H1 (cell line): ENCODE measurements at regions not wholly inside any gene's neighbourhood (a gene's known extent, or its start where the extent isn't known, plus 50 kb on each side); places are given as distances from the start of the nearest gene placed in this dataset.

ENCODE experiments used
- CTCF ChIP-seq, 3 experiments: IDR thresholded peaks; 1 replicate in 2 of 3; 2 replicates in 1 of 3; pipeline versions ENCODE4 v1.5.1 to v1.6.1; 2011; ENCODE audit warnings: low read length in 3 of 3, mild to moderate bottlenecking in 3 of 3, inconsistent platforms in 2 of 3, low read depth in 1 of 3, moderate library complexity in 1 of 3; ENCODE audit not compliant: insufficient read depth in 1 of 3; ENCODE audit errors: control extremely low read depth in 1 of 3
- EZH2 ChIP-seq: fragments of 200-600 bp; sonication (generic); IDR thresholded peaks from 2 replicates; pipeline ENCODE4 v1.7.1; 2012; ENCODE audit warnings: low read depth, mild to moderate bottlenecking, moderate library complexity, low read length, inconsistent platforms; ENCODE audit not compliant: severe bottlenecking
- RNF2 ChIP-seq: fragments of 200-900, 300-1000 bp; sonication (generic); IDR thresholded peaks from 2 replicates; pipeline ENCODE4 v1.7.1; 2016; ENCODE audit warnings: borderline replicate concordance, low read depth, mild to moderate bottlenecking, antibody characterized with exemption, low read length; ENCODE audit not compliant: poor library complexity, severe bottlenecking; ENCODE audit errors: missing control alignments
- RXRA ChIP-seq: IDR thresholded peaks from 2 replicates; pipeline ENCODE4 v1.6.1; 2011; ENCODE audit warnings: low read depth, mild to moderate bottlenecking, low read length, moderate library complexity; ENCODE audit not compliant: insufficient read depth
- ZNF274 ChIP-seq: IDR thresholded peaks from 2 replicates; pipeline ENCODE4 v1.7.0; 2012; ENCODE audit warnings: low read length, borderline replicate concordance; ENCODE audit errors: extremely low read depth

DNA sequence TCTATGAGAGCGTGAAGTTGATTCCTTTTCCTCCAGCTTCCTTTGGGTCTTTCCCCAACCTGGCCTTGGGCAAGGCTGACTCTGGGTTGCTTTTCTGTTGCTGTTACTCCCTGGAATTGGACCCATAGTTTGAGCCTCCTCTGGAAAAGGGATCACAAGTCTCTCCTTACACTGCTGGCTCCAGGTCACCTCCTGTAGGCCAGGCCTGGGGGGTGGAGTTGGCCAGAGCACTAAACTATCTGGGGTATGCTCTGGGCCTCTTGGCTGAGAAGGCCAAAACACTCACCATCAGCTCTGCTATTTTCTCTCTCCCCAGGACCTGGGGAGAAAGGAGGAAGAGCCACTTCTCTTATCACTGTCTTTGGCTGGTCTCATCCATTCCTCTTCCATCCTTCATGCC lies 56.5 kb upstream of the NCOA1 start:
- no peak for TF ChIP-seq CTCF (IDR thresholded peaks at IDR 0.05; ENCODE audit: control extremely low read depth in 1 of 3, insufficient read depth in 1 of 3, low read depth in 1 of 3, low read length in 3 of 3)
- no peak for TF ChIP-seq ZNF274
- no peak for TF ChIP-seq RNF2
- no peak for TF ChIP-seq EZH2
- TF ChIP-seq RXRA = no peak
